ENCODE measurements at regions not wholly inside any gene's neighbourhood (a gene's known extent, or its start where the extent isn't known, plus 50 kb on each side); places are given as distances from the start of the nearest gene placed in this dataset.

- Histone ChIP-seq H3K4me3 (no peak overlapping the region), H3K4me1 (no peaks in the 10 kb centered on the region), H3K27ac (replicated peaks in 1 of 4) (no peak overlapping the region), H3K27me3 (no peaks in the 10 kb centered on the region), H3K9me3 (no peaks in the 10 kb centered on the region), H3K36me3 (no peaks in the 10 kb centered on the region)
- TF ChIP-seq CTCF (IDR thresholded peaks at IDR 0.05), result no peak
- no peak for TF ChIP-seq EP300 (IDR thresholded peaks at IDR 0.05)
- no peak for TF ChIP-seq POLR2A (IDR thresholded peaks at IDR 0.05; ENCODE audit: low read depth)
- TF ChIP-seq POLR2AphosphoS5 (IDR thresholded peaks at IDR 0.05), result no peak
- no peak for DNase-seq (ENCODE audit: extremely low spot score)
- 86% methylated on average over 5 of the region's 5 CpGs for WGBS
- intact Hi-C loops (cut with DNase I), result no loop called here
These were observed 413.4 kb upstream of the CFAP20DC start for GRCh38 chr3:59463253-59463652.

DNA sequence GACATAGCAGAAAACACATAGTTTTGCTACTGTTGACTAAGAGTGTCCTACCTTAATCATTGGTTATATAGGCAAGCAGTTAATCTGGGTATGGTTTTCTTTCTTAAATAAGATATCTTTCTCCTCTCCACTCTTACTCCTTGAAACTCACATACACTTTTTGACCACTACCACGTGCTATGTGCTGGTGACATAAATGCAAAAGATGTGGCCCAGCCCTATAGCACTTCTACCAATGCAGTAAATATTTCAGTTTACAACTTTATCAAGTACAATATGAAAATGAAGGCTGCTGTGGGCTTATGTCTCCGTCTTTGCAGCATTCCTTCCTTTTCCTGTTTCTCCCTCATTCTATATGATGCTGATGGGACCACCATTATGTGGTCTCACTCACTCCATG is 410.2 kb upstream of the CFAP20DC start:
- 82% methylated on average over 2 of the region's 2 CpGs for WGBS
- intact Hi-C loops (cut with DNase I), result no loop called here
- no peaks in the 10 kb centered on the region for H3K4me1 ChIP-seq
- no peaks in the 10 kb centered on the region for H3K36me3 ChIP-seq
- DNase-seq (ENCODE audit: extremely low spot score), result no peak
- no peaks in the 10 kb centered on the region for H3K27me3 ChIP-seq
- no peaks in the 10 kb centered on the region for H3K9me3 ChIP-seq
- H3K4me3 ChIP-seq, result no peak overlapping the region
- H3K27ac ChIP-seq (replicated peaks in 1 of 4), result no peak overlapping the region
- TF ChIP-seq CTCF (IDR thresholded peaks at IDR 0.05) (no peak), POLR2A (IDR thresholded peaks at IDR 0.05; ENCODE audit: low read depth) (no peak), POLR2AphosphoS5 (IDR thresholded peaks at IDR 0.05) (no peak), EP300 (IDR thresholded peaks at IDR 0.05) (no peak)

GRCh38 chr3:59456852-59457485 is 407.1 kb upstream of the CFAP20DC start:
- H3K4me1 ChIP-seq, result no peaks in the 10 kb centered on the region
- DNase-seq (ENCODE audit: extremely low spot score), result no peak
- no peak overlapping the region for H3K4me3 ChIP-seq
- no peaks in the 10 kb centered on the region for H3K27me3 ChIP-seq
- WGBS, result 75% methylated on average over 7 of the region's 7 CpGs
- no peak for TF ChIP-seq CTCF (IDR thresholded peaks at IDR 0.05)
- TF ChIP-seq EP300 (IDR thresholded peaks at IDR 0.05), result no peak
- TF ChIP-seq POLR2A (IDR thresholded peaks at IDR 0.05; ENCODE audit: low read depth), result no peak
- no peak for TF ChIP-seq POLR2AphosphoS5 (IDR thresholded peaks at IDR 0.05)
- H3K27ac ChIP-seq (replicated peaks in 1 of 4), result no peak overlapping the region
- no peaks in the 10 kb centered on the region for H3K9me3 ChIP-seq
- no peaks in the 10 kb centered on the region for H3K36me3 ChIP-seq
- intact Hi-C loops (cut with DNase I), result no loop called here

DNA sequence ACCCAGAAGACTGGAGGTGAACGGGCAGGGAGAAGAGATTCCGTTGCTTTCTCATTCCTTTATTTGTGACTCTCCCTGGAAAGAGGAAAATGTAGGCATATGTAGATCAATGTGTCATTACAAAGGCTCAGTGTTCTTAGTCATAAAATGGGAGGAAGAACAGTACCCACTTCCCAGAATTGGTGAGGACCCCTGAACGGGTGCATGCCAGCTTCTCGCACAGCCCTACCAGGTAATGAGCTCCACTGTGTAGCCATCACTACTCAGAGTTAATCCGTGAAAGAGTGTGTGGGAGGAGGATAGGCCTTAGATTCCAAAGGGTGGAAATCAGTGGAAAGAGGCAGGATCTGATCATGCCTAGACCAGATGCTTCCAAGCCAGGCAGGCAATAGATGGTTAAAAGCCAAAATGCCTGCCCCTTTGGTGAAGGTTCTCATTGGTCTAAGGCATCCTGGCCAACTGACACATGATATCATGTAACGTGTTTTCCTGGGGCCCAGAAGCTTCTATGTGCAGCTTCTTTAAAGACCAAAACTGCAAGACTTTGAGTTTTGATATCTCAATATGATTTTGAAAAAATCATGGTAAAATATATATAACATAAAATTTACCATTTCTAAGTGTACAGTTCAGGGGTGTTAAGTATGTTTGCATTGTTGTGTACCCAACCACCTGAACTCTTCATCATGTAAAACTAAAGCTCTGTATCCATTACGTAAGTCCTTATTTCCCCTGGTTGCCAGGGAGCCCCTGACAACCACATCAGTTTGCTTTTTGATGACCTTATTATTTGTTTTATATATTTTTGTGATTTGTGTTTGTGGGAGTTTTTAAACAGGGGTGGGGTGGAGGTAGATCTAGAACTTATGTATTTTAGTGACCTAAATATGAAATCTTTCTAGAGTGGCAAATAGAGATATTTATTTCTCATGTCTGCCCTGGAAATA is 402.2 kb upstream of the CFAP20DC start:
- intact Hi-C loops (cut with DNase I), result no loop called here
- H3K36me3 ChIP-seq, result no peaks in the 10 kb centered on the region
- no peaks in the 10 kb centered on the region for H3K27me3 ChIP-seq
- DNase-seq (ENCODE audit: extremely low spot score), result no peak
- H3K9me3 ChIP-seq, result no peaks in the 10 kb centered on the region
- no peak overlapping the region for H3K4me3 ChIP-seq
- TF ChIP-seq POLR2AphosphoS5 (IDR thresholded peaks at IDR 0.05) (no peak), POLR2A (IDR thresholded peaks at IDR 0.05; ENCODE audit: low read depth) (no peak), EP300 (IDR thresholded peaks at IDR 0.05) (no peak), CTCF (IDR thresholded peaks at IDR 0.05) (no peak)
- 76% methylated on average over 7 of the region's 7 CpGs for WGBS
- no peak overlapping the region for H3K27ac ChIP-seq (replicated peaks in 1 of 4)
- H3K4me1 ChIP-seq, result peaks cover 0 to 5% (median 0%) of the 10 kb centered on the region in 4 donors
